KMS-11 (cell line): ENCODE measurements at regions not wholly inside any gene's neighbourhood (a gene's known extent, or its start where the extent isn't known, plus 50 kb on each side); places are given as distances from the start of the nearest gene placed in this dataset.

ENCODE experiments used
- H2AFZ ChIP-seq: fragments of 200-600 bp; sonication (generic); 2 replicates; pipeline ENCODE4 v1.6.1; 2016; ENCODE audit warnings: antibody characterized with exemption, mixed run types, low read depth
- H3K27ac ChIP-seq: fragments of 200-600 bp; sonication (generic); 2 replicates; pipeline ENCODE4 v1.6.1; 2016; ENCODE audit warnings: mild to moderate bottlenecking, mixed run types
- H3K27me3 ChIP-seq: fragments of 200-600 bp; sonication (generic); 2 replicates; pipeline ENCODE4 v1.6.1; 2017; ENCODE audit warnings: mild to moderate bottlenecking, low read depth, mixed run types, moderate library complexity; ENCODE audit not compliant: insufficient read depth
- H3K36me3 ChIP-seq: fragments of 200-600 bp; sonication (generic); 2 replicates; pipeline ENCODE4 v1.6.1; 2017; ENCODE audit warnings: mild to moderate bottlenecking, mixed run types; ENCODE audit not compliant: insufficient read depth
- H3K4me1 ChIP-seq: fragments of 200-600 bp; sonication (generic); 2 replicates; pipeline ENCODE4 v1.6.1; 2016; ENCODE audit warnings: mild to moderate bottlenecking, low read depth, mixed run types; ENCODE audit not compliant: poor library complexity, severe bottlenecking
- H3K4me2 ChIP-seq: fragments of 200-600 bp; sonication (generic); 2 replicates; pipeline ENCODE4 v1.7.0; 2016; ENCODE audit warnings: mild to moderate bottlenecking, mixed run types
- H3K4me3 ChIP-seq: fragments of 200-600 bp; sonication (generic); IDR thresholded peaks from 2 replicates; pipeline ENCODE4 v1.6.1; 2017; ENCODE audit warnings: low read depth, low read length, mixed read lengths; ENCODE audit not compliant: insufficient read depth
- H3K79me2 ChIP-seq: fragments of 200-600 bp; sonication (generic); 2 replicates; pipeline ENCODE4 v1.6.1; 2016; ENCODE audit warnings: low read depth, mixed run types; ENCODE audit not compliant: insufficient read depth
- H3K9ac ChIP-seq: fragments of 200-600 bp; sonication (generic); 2 replicates; pipeline ENCODE4 v1.6.1; 2016; ENCODE audit warnings: mild to moderate bottlenecking, mixed run types
- H4K20me1 ChIP-seq: fragments of 200-600 bp; sonication (generic); 2 replicates; pipeline ENCODE4 v1.6.1; 2016; ENCODE audit warnings: mild to moderate bottlenecking, mixed run types; ENCODE audit not compliant: insufficient read depth
- TF ChIP-seq, protein P1 (sequence below): fragments of 200-600 bp; sonication (generic); conservative IDR thresholded peaks from 2 replicates; pipeline ENCODE4 v1.6.1; 2017; ENCODE audit warnings: low read depth, mild to moderate bottlenecking, antibody characterized with exemption, low read length, moderate library complexity, mixed read lengths

DNA sequence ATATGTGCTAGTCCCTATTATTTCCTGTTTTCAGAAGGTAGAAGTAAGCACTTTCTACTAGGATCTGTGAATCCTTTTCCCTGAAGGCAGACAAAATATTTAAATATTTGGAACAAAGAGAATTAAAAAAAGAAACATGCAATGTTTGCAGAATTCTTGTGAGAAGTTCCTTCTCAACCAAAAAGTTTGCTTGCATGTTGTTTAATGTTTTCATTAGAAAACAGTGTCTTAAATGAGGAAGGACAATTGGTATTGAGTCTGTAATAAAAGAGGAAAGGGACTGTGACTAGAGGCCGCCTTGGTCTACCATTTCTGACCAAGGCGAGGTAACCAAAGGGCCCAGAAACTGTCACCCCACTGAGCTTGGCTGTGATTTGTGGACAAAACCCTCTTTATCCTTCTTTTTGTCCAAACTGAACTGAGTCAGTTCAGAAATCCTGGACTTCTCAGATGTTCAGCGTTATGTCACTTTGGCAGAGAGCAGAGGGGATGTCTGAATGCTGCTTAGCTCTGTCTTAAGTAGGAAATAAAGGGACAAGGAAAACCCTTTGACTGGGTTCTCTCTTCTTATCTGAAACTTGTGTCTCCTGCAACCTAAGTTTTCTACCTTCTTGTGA, 129.8 kb upstream of the CPM start:
- H3K4me1 ChIP-seq, result no peaks in the 10 kb centered on the region
- no peak overlapping the region for H3K27ac ChIP-seq
- 0 out of 2 replicates have a peak overlapping the region, but pooled peaks have one; percentile 1 for H2AFZ ChIP-seq
- TF ChIP-seq, protein P1, sequence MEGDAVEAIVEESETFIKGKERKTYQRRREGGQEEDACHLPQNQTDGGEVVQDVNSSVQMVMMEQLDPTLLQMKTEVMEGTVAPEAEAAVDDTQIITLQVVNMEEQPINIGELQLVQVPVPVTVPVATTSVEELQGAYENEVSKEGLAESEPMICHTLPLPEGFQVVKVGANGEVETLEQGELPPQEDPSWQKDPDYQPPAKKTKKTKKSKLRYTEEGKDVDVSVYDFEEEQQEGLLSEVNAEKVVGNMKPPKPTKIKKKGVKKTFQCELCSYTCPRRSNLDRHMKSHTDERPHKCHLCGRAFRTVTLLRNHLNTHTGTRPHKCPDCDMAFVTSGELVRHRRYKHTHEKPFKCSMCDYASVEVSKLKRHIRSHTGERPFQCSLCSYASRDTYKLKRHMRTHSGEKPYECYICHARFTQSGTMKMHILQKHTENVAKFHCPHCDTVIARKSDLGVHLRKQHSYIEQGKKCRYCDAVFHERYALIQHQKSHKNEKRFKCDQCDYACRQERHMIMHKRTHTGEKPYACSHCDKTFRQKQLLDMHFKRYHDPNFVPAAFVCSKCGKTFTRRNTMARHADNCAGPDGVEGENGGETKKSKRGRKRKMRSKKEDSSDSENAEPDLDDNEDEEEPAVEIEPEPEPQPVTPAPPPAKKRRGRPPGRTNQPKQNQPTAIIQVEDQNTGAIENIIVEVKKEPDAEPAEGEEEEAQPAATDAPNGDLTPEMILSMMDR, result no peak
- no peaks in the 10 kb centered on the region for H3K79me2 ChIP-seq
- no peak overlapping the region for H3K4me3 ChIP-seq
- no peaks in the 10 kb centered on the region for H3K27me3 ChIP-seq
- no peak overlapping the region for H3K9ac ChIP-seq
- no peak overlapping the region for H3K4me2 ChIP-seq
- H4K20me1 ChIP-seq, result no peaks in the 10 kb centered on the region
- H3K36me3 ChIP-seq, result no peaks in the 10 kb centered on the region

DNA sequence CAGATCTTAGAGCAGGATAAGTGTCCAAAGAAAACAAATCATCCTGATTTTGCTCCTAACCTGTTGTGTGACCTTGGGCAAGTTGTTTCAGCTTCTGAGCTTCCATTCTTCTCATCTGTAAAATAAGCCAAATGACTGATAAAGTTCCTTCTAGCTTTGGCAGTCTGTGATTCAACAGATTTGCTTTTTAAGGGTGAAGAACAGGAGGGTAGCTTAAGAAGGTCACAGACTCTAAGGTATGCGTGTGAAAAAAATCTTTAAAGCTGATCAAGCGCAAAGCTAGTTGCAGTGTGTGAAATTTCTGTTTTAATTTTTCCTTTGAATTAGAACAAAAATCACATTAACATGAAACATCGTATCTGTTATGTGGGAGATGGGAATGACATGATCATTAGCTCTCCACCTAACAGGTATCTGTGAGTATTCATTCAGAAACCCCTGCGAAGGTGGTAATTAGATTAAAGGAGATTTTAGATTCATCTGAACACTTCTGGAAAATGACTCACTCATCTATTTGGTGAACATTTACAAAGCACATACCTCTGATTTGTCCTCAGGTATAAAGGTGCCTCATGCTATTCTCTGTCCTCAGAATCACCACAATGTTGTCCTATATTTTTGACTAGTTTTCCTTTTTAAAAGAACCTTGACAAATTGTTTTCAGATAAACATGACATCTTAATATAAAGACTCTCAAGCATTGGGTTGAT, 131.9 kb upstream of the CPM start:
- Histone ChIP-seq H3K4me2 (no peak overlapping the region), H3K4me3 (no peak overlapping the region), H3K79me2 (no peaks in the 10 kb centered on the region), H2AFZ (no peak overlapping the region), H4K20me1 (no peaks in the 10 kb centered on the region), H3K27ac (no peak overlapping the region), H3K36me3 (no peaks in the 10 kb centered on the region), H3K4me1 (no peaks in the 10 kb centered on the region), H3K9ac (no peak overlapping the region), H3K27me3 (no peaks in the 10 kb centered on the region)
- TF ChIP-seq, protein P1, result no peak

DNA sequence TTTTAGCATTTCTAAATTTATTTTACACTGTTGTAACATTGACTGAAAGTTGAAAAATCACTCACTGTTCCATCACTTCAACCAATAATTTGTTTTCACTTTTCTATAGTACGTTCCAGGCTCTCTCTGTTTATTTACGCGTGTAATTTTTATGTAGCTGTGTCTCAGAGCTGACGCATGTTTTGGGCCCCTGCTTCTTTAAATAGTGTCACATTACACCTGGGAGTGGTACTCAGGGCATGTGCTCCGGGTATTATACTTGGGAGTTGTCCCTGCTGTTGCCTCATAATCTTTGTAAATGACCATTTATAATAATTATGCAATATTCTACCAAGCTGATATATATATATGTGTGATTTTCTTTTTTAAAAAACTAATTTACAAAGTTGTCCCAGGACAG, 132.8 kb upstream of the CPM start:
- Histone ChIP-seq H3K4me1 (no peaks in the 10 kb centered on the region), H3K4me3 (no peak overlapping the region), H3K36me3 (no peaks in the 10 kb centered on the region), H4K20me1 (no peaks in the 10 kb centered on the region), H3K27ac (no peak overlapping the region), H3K79me2 (no peaks in the 10 kb centered on the region), H2AFZ (no peak overlapping the region), H3K9ac (no peak overlapping the region), H3K27me3 (no peaks in the 10 kb centered on the region), H3K4me2 (no peak overlapping the region)
- TF ChIP-seq, protein P1, result no peak

DNA sequence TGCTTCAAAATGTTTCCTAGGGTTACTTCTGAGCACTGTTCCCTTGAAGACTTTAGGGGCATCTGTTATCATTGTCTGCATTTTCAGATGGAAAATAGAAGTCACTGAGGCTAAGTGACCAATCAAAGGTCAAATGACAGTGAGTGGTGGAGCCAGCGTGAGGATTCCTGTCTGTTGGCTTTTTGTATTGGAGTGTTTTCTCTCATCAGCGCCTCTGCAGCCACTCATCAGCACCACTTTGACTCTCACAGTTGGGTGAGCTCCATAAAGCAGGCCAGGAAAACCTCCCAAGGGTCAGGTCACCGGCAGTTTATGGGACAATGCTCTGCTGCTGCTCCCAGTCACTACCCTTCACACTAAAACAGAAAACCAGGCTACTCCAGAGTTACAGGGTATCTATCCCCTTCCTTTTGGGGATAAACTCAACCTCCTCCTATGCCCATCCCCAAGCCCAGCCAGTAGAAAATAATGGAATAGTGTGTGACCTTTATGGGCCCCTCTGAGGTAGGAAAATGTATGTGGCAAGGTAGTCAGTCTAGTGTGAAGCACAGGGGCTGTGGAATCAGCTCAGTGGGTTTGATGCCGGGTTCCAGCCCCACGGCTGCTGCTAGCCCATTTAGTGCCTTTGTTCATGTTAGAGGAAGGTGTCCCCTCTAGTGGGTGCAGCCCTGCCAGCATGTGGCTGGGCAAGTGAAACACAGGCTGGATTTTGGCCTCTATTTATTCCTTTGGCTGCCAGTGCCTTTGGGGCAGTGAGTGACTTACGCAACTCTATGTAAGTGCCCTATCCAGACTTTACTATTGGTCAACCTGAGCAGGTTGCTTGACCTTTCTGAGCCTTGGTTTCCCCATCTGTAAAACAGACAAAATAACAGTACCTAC, 133.8 kb upstream of the CPM start:
- TF ChIP-seq, protein P1, result no peak

More for the DNA sequence above, 133.8 kb upstream of the CPM start:
- H3K36me3 ChIP-seq, result no peaks in the 10 kb centered on the region
- H3K27ac ChIP-seq, result no peak overlapping the region
- H3K4me1 ChIP-seq, result no peaks in the 10 kb centered on the region
- no peak overlapping the region for H3K4me2 ChIP-seq
- no peak overlapping the region for H3K9ac ChIP-seq
- no peaks in the 10 kb centered on the region for H3K27me3 ChIP-seq
- no peaks in the 10 kb centered on the region for H3K79me2 ChIP-seq
- no peaks in the 10 kb centered on the region for H4K20me1 ChIP-seq
- no peak overlapping the region for H3K4me3 ChIP-seq
- H2AFZ ChIP-seq, result no peak overlapping the region
